Retinal pigment epithelial cell (primary cell): ENCODE measurements at regions not wholly inside any gene's neighbourhood (a gene's known extent, or its start where the extent isn't known, plus 50 kb on each side); places are given as distances from the start of the nearest gene placed in this dataset.

Experiments
- DNase-seq: peaks from one replicate; pipeline ENCODE4 v3.0.0-alpha.2; 2010; ENCODE audit warnings: low read depth
- H3K4me3 ChIP-seq: 2 replicates; pipeline ENCODE4 v1.5.1; 2011; ENCODE audit warnings: mild to moderate bottlenecking, low read length, control low read depth, moderate library complexity
- TF ChIP-seq, protein P1 (sequence below): conservative IDR thresholded peaks from 2 replicates; pipeline ENCODE4 v1.5.1; 2011; ENCODE audit warnings: low read depth, low read length, control low read depth, inconsistent platforms

DNA sequence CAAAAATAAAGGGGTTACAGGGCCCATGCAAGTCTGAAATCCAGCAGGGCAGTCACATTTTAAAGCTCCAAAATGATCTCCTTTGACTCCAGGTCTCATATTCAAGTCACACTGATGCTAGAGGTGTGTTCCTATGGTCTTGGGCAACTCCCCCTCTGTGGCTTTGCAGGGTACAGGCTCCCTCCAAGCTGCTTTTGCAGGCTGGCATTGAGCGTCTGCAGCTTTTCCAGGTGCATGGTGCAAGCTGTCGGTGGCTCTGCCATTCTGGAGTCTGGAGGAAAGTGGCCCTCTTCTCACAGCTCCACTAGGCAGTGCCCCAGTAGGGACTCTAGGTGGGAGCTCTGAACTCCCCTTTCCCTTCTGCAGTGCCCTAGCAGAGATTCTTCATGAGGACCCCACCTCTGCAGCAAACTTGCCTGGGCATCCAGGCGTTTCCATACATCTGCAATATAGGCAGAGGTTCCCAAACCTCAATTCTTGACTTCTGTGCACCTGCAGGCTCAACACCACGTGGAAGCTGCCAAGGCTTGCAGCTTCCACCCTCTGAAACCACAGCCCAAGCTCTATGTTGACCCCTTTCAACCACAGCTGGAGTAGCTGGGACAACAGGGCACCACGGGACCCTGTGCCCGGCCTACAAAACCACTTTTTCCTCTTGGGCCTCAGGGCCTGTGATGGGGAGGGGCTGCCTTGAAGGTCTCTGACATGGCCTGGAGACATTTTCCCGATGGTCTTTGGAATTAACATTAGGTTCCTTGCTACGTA, 80.1 kb upstream of the PLSCR5 start:
- no peak for DNase-seq

DNA sequence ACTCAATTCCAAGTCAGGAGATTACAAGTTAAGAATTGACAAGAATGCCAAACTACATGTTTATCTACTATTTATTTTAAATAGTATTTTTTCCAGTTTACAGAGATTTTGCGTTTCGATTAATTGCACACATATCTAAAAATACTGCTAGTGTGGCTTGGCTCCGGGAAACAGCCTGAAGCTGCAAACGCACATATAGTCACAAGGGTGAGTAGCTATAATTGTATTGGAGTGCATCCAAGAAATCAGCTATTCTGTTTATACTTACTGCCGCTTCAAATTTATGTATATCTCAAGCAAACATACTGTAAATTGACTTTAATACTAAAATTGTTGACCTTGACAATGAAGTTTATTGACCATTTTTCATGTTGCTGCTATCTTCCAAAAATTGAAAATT, 77.0 kb upstream of the PLSCR5 start:
- TF ChIP-seq, protein P1, sequence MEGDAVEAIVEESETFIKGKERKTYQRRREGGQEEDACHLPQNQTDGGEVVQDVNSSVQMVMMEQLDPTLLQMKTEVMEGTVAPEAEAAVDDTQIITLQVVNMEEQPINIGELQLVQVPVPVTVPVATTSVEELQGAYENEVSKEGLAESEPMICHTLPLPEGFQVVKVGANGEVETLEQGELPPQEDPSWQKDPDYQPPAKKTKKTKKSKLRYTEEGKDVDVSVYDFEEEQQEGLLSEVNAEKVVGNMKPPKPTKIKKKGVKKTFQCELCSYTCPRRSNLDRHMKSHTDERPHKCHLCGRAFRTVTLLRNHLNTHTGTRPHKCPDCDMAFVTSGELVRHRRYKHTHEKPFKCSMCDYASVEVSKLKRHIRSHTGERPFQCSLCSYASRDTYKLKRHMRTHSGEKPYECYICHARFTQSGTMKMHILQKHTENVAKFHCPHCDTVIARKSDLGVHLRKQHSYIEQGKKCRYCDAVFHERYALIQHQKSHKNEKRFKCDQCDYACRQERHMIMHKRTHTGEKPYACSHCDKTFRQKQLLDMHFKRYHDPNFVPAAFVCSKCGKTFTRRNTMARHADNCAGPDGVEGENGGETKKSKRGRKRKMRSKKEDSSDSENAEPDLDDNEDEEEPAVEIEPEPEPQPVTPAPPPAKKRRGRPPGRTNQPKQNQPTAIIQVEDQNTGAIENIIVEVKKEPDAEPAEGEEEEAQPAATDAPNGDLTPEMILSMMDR, result no peak
- H3K4me3 ChIP-seq, result no peak overlapping the region
- peak; percentile 34 for DNase-seq

More for the DNA sequence above, 80.1 kb upstream of the PLSCR5 start:
- TF ChIP-seq, protein P1, result no peak
- H3K4me3 ChIP-seq, result no peak overlapping the region

GRCh38 chr3:146680617-146681016, 75.5 kb upstream of the PLSCR5 start:
- no peak for DNase-seq
- no peak overlapping the region for H3K4me3 ChIP-seq
- TF ChIP-seq, protein P1, result no peak

DNA sequence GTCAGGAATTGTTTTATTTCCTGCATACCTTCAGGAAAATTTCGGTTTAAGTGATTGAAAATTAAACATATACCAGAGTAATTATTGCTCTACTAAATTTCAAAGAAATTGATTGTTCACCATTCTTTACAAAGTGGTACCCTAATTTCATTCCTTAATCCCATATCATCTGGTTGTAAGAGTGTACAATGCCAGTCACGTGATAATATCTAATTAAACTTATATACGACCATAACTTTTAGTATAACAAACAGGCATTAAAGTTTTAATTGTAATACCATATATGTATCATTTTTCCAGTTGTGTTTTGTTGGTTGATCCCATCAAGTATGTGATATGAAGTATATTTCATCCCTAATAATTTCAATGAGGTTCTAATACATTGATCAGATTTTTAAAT, 74.8 kb upstream of the PLSCR5 start:
- DNase-seq, result no peak
- no peak overlapping the region for H3K4me3 ChIP-seq
- TF ChIP-seq, protein P1, result no peak

GRCh38 chr3:146679191-146679590, 74.0 kb upstream of the PLSCR5 start:
- no peak for DNase-seq
- H3K4me3 ChIP-seq, result no peak overlapping the region
- TF ChIP-seq, protein P1, result no peak

- no peak for DNase-seq
Observed at GRCh38 chr3:146672941-146673340, 67.8 kb upstream of the PLSCR5 start.

GRCh38 chr3:146664403-146664802, 59.3 kb upstream of the PLSCR5 start:
- DNase-seq, result no peak
- TF ChIP-seq, protein P1, result no peak

More at GRCh38 chr3:146672941-146673340, 67.8 kb upstream of the PLSCR5 start:
- TF ChIP-seq, protein P1, result no peak
- H3K4me3 ChIP-seq, result no peak overlapping the region

More at GRCh38 chr3:146664403-146664802, 59.3 kb upstream of the PLSCR5 start:
- H3K4me3 ChIP-seq, result no peak overlapping the region
